MCF 10A (cell line): ENCODE measurements at regions not wholly inside any gene's neighbourhood (a gene's known extent, or its start where the extent isn't known, plus 50 kb on each side); places are given as distances from the start of the nearest gene placed in this dataset.

Experiments
- BruUV-seq: library from RNA; stranded (reverse); fragments of 400-500 nt; replicated peaks from 2 replicates; lab custom pipeline; 2021; lab: Mats Ljungman, UMichigan
- CTCF ChIA-PET: fragments of 300-600 bp; sonication (Branson Sonifier 250); formaldehyde crosslinking; extraction: SDS; loops from one replicate; lab custom pipeline; 2021; ENCODE audit warnings: antibody characterized with exemption, inconsistent platforms; lab: Yijun Ruan, JAX
- POLR2A ChIA-PET: fragments of 300-600, 350-650 bp; sonication (Branson Sonifier 250); formaldehyde crosslinking; extraction: SDS; loops from one replicate; lab custom pipeline; 2020; ENCODE audit warnings: antibody characterized with exemption, inconsistent platforms; lab: Yijun Ruan, JAX
- DNase-seq: peaks from one replicate; pipeline ENCODE4 v3.0.0-alpha.2; 2018; ENCODE audit not compliant: unreplicated experiment
- H3K27ac Mint-ChIP-seq: one replicate; pipeline ENCODE4 v1.8.0; 2022; ENCODE audit warnings: mild to moderate bottlenecking, low read depth, mixed read lengths; ENCODE audit not compliant: unreplicated experiment
- H3K27me3 Mint-ChIP-seq: one replicate; pipeline ENCODE4 v1.8.0; 2022; ENCODE audit warnings: mixed read lengths; ENCODE audit not compliant: insufficient read depth, unreplicated experiment
- H3K36me3 Mint-ChIP-seq: one replicate; pipeline ENCODE4 v1.8.0; 2022; ENCODE audit warnings: mild to moderate bottlenecking, moderate library complexity, mixed read lengths; ENCODE audit not compliant: insufficient read depth, unreplicated experiment
- H3K4me1 Mint-ChIP-seq: one replicate; pipeline ENCODE4 v1.8.0; 2022; ENCODE audit warnings: mixed read lengths; ENCODE audit not compliant: insufficient read depth, unreplicated experiment
- H3K4me3 Mint-ChIP-seq: one replicate; pipeline ENCODE4 v1.8.0; 2022; ENCODE audit warnings: mild to moderate bottlenecking, moderate library complexity, mixed read lengths; ENCODE audit not compliant: unreplicated experiment
- H3K9me3 Mint-ChIP-seq: one replicate; pipeline ENCODE4 v1.8.0; 2022; ENCODE audit warnings: mixed read lengths; ENCODE audit not compliant: unreplicated experiment
- CTCF ChIP-seq: fragments of 200-600 bp; IDR thresholded peaks from one replicate; pipeline ENCODE4 v1.8.0; 2022; ENCODE audit warnings: antibody characterized with exemption, mild to moderate bottlenecking; ENCODE audit not compliant: unreplicated experiment
- intact Hi-C: fragments of 100-400 bp; cut with micrococcal nuclease; formaldehyde crosslinking; loops from 2 replicates; pipeline ENCODE4 v1.14.1; 2022

DNA sequence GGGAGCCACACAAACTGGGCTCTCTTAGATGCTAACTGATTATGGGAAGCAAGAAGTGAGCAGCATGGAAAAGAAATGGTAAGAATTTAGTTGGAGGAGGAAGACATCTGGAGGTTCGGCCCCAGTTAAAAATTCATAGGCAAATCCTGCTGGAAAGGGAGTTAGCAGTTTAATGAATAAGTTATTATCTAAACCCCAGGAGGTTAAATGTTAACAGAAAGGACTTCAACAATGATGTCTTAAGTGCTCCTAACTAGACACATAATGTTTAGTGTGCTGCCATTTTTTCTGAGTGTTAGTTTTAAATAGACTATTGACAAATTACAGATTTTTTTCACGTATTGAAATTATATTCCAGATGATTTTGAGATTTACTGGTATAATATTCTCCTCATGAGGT, 1265.3 kb upstream of the ADGRL2 start:
- Mint-ChIP-seq H3K4me1 (peaks cover 18% of the 10 kb centered on the region), H3K4me3 (no peak overlapping the region), H3K27ac (no peak overlapping the region), H3K36me3 (no peaks in the 10 kb centered on the region), H3K27me3 (no peaks in the 10 kb centered on the region), H3K9me3 (no peaks in the 10 kb centered on the region)
- no peak for DNase-seq
- intact Hi-C loops, result no loop called here
- BruUV-seq, result no TSS peak
- POLR2A ChIA-PET, result no interaction called here
- TF ChIP-seq CTCF, result no peak
- CTCF ChIA-PET, result interaction anchor here (0.6 kb wide), 1 partner anchor 194 kb away, joined by 4 read pairs; no protein-coding TSS in a partner anchor

DNA sequence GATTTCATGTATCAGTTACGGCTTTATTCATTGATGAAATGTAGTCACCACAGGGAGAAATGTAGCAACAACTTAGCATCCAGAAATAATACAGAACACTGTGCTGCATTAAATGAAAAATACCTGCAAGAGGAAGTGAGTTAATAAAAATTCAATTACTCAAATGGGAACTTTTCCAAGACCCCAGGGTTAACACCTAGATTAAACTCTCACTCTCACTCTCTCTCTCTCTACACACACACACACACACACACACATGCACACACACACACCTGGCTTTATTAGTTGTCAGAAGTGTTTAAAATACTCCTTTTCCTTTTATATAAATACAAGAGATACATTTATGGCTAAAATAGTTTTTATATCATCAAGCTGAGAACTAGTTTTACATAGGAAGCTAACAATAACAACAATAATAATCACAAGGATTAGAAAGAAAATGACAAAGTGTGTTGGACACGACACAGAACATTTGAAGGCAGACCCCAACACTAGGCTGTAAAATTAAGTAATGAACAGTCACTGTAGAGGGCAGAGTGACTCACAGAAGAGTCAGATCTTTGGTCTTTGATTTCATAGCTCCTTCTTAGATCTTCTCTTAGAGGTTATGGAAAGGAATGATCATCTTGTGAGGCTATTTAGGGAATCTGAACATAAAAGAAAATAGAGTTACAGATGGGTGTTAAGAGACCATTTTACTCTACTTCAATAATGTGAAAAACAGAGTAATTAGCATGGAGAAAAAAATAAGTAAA, 1266.0 kb upstream of the ADGRL2 start:
- no peaks in the 10 kb centered on the region for H3K36me3 Mint-ChIP-seq
- DNase-seq, result no peak
- no peak overlapping the region for H3K27ac Mint-ChIP-seq
- H3K4me1 Mint-ChIP-seq, result peaks cover 11% of the 10 kb centered on the region
- ChIA-PET POLR2A (interaction anchor here (0.6 kb wide), 2 partner anchors 271 to 784 kb away, joined by 3 read pairs; no protein-coding TSS in a partner anchor), CTCF (interaction anchor here (0.6 kb wide), 1 partner anchor 194 kb away, joined by 4 read pairs; no protein-coding TSS in a partner anchor)
- H3K27me3 Mint-ChIP-seq, result no peaks in the 10 kb centered on the region
- no peak for TF ChIP-seq CTCF
- intact Hi-C loops, result no loop called here
- no peak overlapping the region for H3K4me3 Mint-ChIP-seq
- BruUV-seq, result no TSS peak
- no peaks in the 10 kb centered on the region for H3K9me3 Mint-ChIP-seq

DNA sequence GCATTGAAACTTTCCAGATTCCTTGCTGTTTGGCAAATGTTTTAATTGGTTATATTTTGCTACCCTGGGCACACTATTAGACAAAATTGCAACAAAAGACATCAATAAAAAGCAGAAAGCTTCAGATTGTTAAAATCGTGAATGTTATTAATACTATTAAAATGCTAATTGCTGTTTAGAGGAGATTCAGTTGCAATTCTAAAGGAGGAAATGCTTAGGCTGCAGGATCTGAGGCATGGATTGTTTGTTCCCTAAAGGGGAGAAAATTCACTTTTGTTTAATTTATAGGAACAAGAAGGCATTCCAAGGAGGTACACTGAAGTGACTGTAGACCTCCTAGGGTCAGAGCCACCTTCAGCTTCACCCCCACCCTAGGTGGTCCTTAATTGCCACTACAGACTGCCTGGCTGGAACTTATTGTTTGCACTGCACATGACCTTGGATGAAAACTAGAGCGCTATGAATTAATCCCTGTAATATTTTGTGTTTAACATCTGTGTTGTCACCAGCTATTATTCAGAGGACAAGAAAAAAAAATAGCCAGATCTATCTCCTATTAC, 1266.9 kb upstream of the ADGRL2 start:
- POLR2A ChIA-PET, result interaction anchor here (0.6 kb wide), 1 partner anchor 270 kb away, joined by 3 read pairs; no protein-coding TSS in a partner anchor
- H3K4me1 Mint-ChIP-seq, result peaks cover 11% of the 10 kb centered on the region
- H3K9me3 Mint-ChIP-seq, result no peaks in the 10 kb centered on the region
- DNase-seq, result no peak
- intact Hi-C loops, result no loop called here
- BruUV-seq, result no TSS peak
- no peaks in the 10 kb centered on the region for H3K36me3 Mint-ChIP-seq
- H3K27ac Mint-ChIP-seq, result no peak overlapping the region
- H3K4me3 Mint-ChIP-seq, result no peak overlapping the region
- CTCF ChIA-PET, result no interaction called here
- H3K27me3 Mint-ChIP-seq, result no peaks in the 10 kb centered on the region
- TF ChIP-seq CTCF, result no peak

GRCh38 chr1:80533093-80533492, 1267.6 kb upstream of the ADGRL2 start:
- Mint-ChIP-seq H3K36me3 (no peaks in the 10 kb centered on the region), H3K9me3 (no peaks in the 10 kb centered on the region), H3K27me3 (no peaks in the 10 kb centered on the region), H3K4me3 (no peak overlapping the region), H3K27ac (no peak overlapping the region), H3K4me1 (peaks cover 11% of the 10 kb centered on the region)
- CTCF ChIA-PET, result no interaction called here
- no peak for DNase-seq
- POLR2A ChIA-PET, result no interaction called here
- intact Hi-C loops, result no loop called here
- BruUV-seq, result no TSS peak
- no peak for TF ChIP-seq CTCF
